Eye (tissue), 1 donor: ENCODE measurements at regions not wholly inside any gene's neighbourhood (a gene's known extent, or its start where the extent isn't known, plus 50 kb on each side); places are given as distances from the start of the nearest gene placed in this dataset.

Experiments
- DNase-seq: peaks from one replicate; pipeline ENCODE4 v3.0.0-alpha.2; 2015

DNA sequence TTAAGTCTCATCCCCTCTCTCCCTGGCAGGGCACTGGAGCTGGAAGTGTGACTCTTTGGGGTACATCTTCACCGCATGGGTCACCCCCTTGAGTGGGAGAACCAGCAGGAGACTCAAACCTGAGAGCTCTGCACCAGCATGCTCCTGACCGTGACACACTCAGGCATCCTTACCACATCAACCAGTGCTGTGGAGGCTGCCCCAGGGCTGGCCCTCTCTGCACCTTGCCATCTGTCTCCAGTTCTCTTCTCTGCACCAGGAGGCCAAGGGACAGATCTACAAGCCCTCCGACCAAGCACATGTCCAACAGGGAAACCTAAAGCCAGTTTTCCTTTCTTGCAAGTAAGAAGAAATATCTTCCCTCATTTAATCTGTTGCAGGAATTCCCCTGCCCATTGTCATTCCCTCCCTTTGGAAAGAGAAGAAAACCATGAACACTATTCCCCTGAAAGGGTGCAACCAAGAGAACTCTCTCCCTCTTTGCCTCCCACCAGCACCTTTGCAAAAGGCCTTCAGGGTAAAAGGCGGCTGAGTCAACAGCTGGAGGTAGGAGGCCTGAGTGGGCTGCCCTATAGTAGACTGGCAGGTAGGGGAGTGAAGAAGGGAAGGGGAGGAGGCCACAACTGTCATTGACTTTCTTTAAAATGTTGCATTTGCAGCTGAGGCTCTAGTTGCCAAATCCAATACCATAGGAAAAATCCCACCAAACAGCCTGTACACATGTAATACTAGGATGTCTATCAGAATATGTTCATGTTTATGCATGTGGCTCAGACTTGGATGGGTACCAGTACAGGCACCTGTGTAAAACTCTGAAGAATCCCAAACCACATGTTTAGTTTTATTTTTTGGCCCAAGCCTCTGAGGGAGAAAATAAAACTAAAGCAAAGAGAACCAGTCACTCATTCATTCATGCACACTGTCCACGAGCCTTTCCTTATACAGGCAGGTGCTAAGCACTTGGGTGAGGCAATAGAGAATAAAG is 117.0 kb downstream of the WT1 start:
- DNase-seq: no peak

DNA sequence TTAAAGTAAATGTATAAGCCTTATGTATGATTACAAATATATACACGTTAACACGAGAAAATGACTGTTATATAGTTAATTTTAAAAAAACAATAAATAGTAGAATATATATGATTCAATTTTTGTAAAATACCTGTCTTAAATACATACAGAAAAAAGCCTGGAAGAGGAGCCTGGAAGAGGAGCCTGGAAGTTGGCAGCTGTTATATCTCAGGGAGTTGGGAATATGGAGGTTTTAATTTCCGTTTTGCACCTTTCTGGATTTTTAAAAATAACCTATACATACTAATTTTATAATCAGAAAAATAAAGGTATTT is 111.6 kb downstream of the WT1 start:
- no peak for DNase-seq

DNA sequence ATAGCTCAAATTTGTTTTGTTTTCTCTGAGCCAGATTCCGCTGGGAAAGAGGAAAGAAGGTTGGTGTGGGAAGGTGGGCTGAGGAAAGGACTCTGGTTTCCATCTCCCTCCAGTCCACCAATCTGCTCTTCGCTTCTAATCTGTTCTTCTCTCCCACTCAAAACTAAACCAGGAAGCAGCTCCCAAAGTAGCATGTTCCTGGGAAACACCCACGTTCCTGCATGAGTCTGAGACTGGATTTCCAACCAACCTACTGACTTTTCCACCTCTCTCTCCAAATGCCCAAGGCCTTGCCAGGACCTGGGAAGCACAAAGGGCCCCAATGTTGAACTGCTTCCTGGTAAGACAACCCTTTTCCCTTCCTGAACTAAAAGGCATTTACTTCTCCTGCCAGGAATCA is 110.2 kb downstream of the WT1 start:
- no peak for DNase-seq

DNA sequence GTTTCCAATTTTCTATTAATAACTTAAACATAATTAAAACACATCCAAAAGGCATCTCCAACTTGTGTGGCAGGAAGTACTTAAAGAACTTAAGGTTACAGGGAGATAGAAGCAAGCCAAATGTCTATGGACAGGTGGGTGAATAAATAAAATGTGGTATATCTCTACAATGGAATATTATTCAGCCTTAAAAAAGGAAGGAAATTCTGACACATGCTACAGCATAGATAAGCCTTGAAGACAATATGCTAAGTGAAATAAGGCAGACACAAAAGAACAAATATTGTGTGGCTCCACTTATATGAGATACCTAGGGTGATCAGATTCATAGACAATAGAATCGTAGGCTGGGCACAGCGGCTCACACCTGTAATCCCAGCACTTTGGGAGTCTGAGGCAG is 109.6 kb downstream of the WT1 start:
- no peak for DNase-seq

- DNase-seq: no peak
Measured at GRCh38 chr11:32326522-32326921, 108.8 kb downstream of the WT1 start.

DNA sequence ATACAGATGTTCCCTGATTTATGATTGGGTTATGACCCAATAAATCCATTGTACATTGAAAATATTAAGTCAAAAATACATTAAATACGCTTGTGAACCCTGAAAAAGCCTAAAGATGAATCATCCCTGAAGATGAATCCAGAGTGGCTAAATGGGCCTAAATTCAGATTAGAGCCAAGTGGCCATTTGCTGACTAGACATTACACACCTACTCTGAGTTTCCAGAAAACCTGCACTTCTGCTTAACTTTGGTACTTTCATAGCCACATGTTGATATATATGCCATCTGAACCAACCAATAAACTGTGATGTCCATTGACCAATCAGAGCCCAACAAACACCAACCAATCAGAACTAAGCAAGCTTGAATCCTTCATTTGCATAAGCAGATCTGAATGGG is 106.9 kb downstream of the WT1 start:
- DNase-seq: no peak

- DNase-seq: no peak
Measured at GRCh38 chr11:32331098-32331497, 104.2 kb downstream of the WT1 start.

GRCh38 chr11:32331792-32332191 is 103.5 kb downstream of the WT1 start:
- no peak for DNase-seq

DNA sequence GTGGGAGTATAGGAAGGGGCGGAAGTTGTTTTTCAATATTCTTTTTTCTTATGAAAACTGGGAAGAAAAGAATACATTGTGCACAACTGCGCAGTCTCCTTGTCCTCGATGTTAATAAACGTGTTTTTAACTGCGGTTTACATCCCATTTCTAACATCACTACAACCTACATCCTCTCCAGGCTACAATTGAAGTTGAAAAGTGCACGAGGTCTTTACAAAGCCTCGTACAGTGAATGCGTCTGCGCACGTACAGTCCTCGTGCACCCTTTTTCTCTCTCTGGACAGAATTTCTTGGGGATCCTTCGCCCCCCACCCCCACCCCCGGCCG is 102.4 kb downstream of the WT1 start:
- no peak for DNase-seq

DNA sequence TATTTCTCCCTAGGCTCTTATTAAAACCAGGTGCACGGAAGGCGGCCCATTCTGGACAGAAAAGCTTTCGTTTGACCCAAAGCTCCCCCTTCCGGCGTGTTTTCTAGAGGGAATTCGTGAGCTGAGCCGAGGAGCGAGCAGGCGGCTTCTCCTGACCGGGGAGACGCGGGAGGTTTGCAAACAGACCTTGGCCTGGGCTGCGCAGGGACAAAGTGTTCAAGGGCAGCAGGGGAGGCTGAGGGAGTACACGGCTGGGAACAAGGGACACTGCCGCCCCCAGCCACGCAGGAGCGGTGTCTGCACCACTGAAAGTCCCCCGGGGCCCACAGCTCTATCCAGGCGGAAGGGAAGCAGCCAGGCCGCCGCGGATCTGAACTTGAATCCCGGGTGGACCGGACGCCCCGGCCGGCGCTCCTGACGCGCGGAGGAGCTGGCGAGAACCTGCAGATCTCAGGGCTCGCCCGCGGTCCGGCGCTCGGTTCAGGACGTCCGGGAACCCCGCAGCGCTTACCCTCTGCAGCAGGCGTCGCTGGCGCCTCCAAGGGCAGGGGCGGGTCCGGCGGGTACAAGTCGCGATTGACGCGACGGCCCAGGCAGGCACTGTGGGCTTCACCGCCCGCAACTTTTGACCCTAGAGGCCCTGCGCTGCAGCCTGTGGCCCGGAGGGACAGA is 101.9 kb downstream of the WT1 start:
- peak; percentile 90 for DNase-seq

- no peak for DNase-seq
Measured at GRCh38 chr11:32334822-32335221, 100.5 kb downstream of the WT1 start.
